ENCODE measurements at regions not wholly inside any gene's neighbourhood (a gene's known extent, or its start where the extent isn't known, plus 50 kb on each side); places are given as distances from the start of the nearest gene placed in this dataset.

GRCh38 chr14:96670391-96670790, 126.8 kb upstream of the VRK1 start:
- TF ChIP-seq CTCF (conservative IDR thresholded peaks at IDR 0.05; ENCODE audit: low read length) (no peak), EZH2phosphoT487 (IDR thresholded peaks at IDR 0.05; ENCODE audit: borderline replicate concordance) (no peak)
